GM12878 (cell line): ENCODE measurements at regions not wholly inside any gene's neighbourhood (a gene's known extent, or its start where the extent isn't known, plus 50 kb on each side); places are given as distances from the start of the nearest gene placed in this dataset.

ENCODE experiments used
- ATAC-seq: fragments of 200-7000 bp; cut with Tn5 transposase; 3 replicates; pipeline ENCODE4 v1.9.1; 2020; ENCODE audit warnings: mild to moderate bottlenecking, moderate library complexity
- BruUV-seq: library from RNA; stranded (reverse); fragments of 400-500 nt; replicated peaks from 2 replicates; lab custom pipeline; 2021; lab: Mats Ljungman, UMichigan
- CTCF ChIA-PET: fragments of 300-600 bp; sonication (Branson Sonifier 250); formaldehyde crosslinking; extraction: SDS; loops from one replicate; lab custom pipeline; 2021; ENCODE audit warnings: inconsistent platforms; lab: Yijun Ruan, JAX
- POLR2A ChIA-PET: fragments of 350-600 bp; formaldehyde crosslinking; extraction: SDS; loops from one replicate; lab custom pipeline; 2021; ENCODE audit warnings: inconsistent platforms; lab: Charles Lee
- RAD21 ChIA-PET: fragments of 300-600 bp; sonication (Branson Sonifier 250); formaldehyde crosslinking; loops from one replicate; lab custom pipeline; 2023; ENCODE audit warnings: antibody characterized with exemption; ENCODE audit not compliant: unreplicated experiment; lab: Charles Lee
- SMC1A ChIA-PET: fragments of 300-600 bp; sonication (Branson Sonifier 250); formaldehyde crosslinking; loops from one replicate; lab custom pipeline; 2023; ENCODE audit not compliant: unreplicated experiment, uncharacterized antibody; lab: Charles Lee
- DNase-seq: peaks from one replicate; pipeline ENCODE4 v3.0.0-alpha.2; 2011; ENCODE audit warnings: low read depth, low spot score
- FAIRE-seq: peaks from 3 replicates; lab custom pipeline; 2011; peaks lifted over from hg19 to GRCh38; lab: Jason Lieb, UNC
- H2AFZ ChIP-seq: 2 replicates; pipeline ENCODE4 v1.6.0; 2011; ENCODE audit warnings: low read depth, low read length, control low read depth; ENCODE audit not compliant: control insufficient read depth
- H3K27ac ChIP-seq: 2 replicates; pipeline ENCODE4 v1.5.1; 2011; ENCODE audit warnings: control low read depth; ENCODE audit not compliant: control insufficient read depth, insufficient read depth
- H3K27me3 ChIP-seq, 2 experiments: replicated peaks in 1 of 2; 2 replicates each; pipeline versions ENCODE4 v1.6.0 to v1.6.1; 2011; ENCODE audit warnings: low read length in 1 of 2; ENCODE audit not compliant: control insufficient read depth in 2 of 2, insufficient read depth in 2 of 2
- H3K36me3 ChIP-seq, 2 experiments: 2 replicates each; pipeline ENCODE4 v1.5.1; 2011; ENCODE audit warnings: low read length in 1 of 2; ENCODE audit not compliant: control insufficient read depth in 2 of 2, insufficient read depth in 2 of 2
- H3K4me1 ChIP-seq: 2 replicates; pipeline ENCODE4 v1.6.1; 2011; ENCODE audit warnings: mild to moderate bottlenecking, low read length, moderate library complexity, mixed read lengths; ENCODE audit not compliant: control insufficient read depth, insufficient read depth
- H3K4me2 ChIP-seq: 2 replicates; pipeline ENCODE4 v1.6.0; 2011; ENCODE audit warnings: control low read depth; ENCODE audit not compliant: control insufficient read depth, insufficient read depth
- H3K4me3 ChIP-seq: fragments of 200-600 bp; sonication (generic); 2 replicates; pipeline ENCODE4 v1.5.1; 2016
- H3K79me2 ChIP-seq: 2 replicates; pipeline ENCODE4 v1.6.0; 2011; ENCODE audit warnings: low read length; ENCODE audit not compliant: control insufficient read depth, insufficient read depth
- H3K9ac ChIP-seq: 2 replicates; pipeline ENCODE4 v1.8.0; 2011; ENCODE audit warnings: low read length, control low read depth, mixed read lengths; ENCODE audit not compliant: control insufficient read depth, insufficient read depth
- H3K9me3 ChIP-seq: replicated peaks from 3 replicates; pipeline ENCODE4 v1.5.1; 2011; ENCODE audit warnings: mild to moderate bottlenecking, low read length; ENCODE audit not compliant: control insufficient read depth, insufficient read depth
- H4K20me1 ChIP-seq: 2 replicates; pipeline ENCODE4 v1.6.0; 2011; ENCODE audit not compliant: control insufficient read depth, insufficient read depth
- CREM ChIP-seq: IDR thresholded peaks from 2 replicates; pipeline ENCODE4 v1.6.1; 2014; ENCODE audit warnings: antibody characterized with exemption, low read depth
- POU2F2 ChIP-seq: IDR thresholded peaks from 3 replicates; pipeline ENCODE4 v1.6.1; 2011; ENCODE audit warnings: low read depth, mild to moderate bottlenecking, low read length, borderline replicate concordance
- RBBP5 ChIP-seq: fragments of 200-600 bp; sonication (generic); conservative IDR thresholded peaks from 2 replicates; pipeline ENCODE4 v1.6.1; 2016
- SMC3 ChIP-seq: IDR thresholded peaks from 2 replicates; pipeline ENCODE4 v1.6.1; 2011; ENCODE audit warnings: low read length, improper control_type of control experiment, borderline replicate concordance
- WGBS: methylation state at CpG from one replicate; pipeline ENCODE4 v1.1.6; 2016; ENCODE audit warnings: low lambda C conversion rate; ENCODE audit not compliant: insufficient replicate concordance, insufficient coverage; ENCODE audit errors: missing lambda C conversion rate; 5-methylcytosine and 5-hydroxymethylcytosine counted together
- in situ Hi-C: fragments of 300-500 bp; cut with MboI; formaldehyde crosslinking; loops from 9 replicates; pipeline ENCODE4 v1.14.3; 2018; ENCODE audit warnings: mixed read lengths
- intact Hi-C: fragments of 100-400 bp; cut with micrococcal nuclease; formaldehyde crosslinking; loops from one replicate; pipeline ENCODE4 v1.14.2; 2022; ENCODE audit not compliant: unreplicated experiment
- TF ChIP-seq, protein P1 (sequence below): IDR thresholded peaks from 2 replicates; pipeline ENCODE4 v1.6.1; 2012; ENCODE audit warnings: improper control_type of control experiment, low read depth, low read length; ENCODE audit not compliant: insufficient replicate concordance
- TF ChIP-seq, protein P2 (sequence below): fragments of 450-650 bp; formaldehyde crosslinking; IDR thresholded peaks from 2 replicates; pipeline ENCODE4 v1.5.0; 2022; ENCODE audit warnings: mild to moderate bottlenecking, missing genetic modification characterization
- TF ChIP-seq, protein P3 (sequence below): fragments of 150-350 bp; IDR thresholded peaks from 2 replicates; pipeline ENCODE4 v1.6.1; 2014; ENCODE audit warnings: mild to moderate bottlenecking, low read depth, low read length
- TF ChIP-seq, protein P4 (sequence below): fragments of 150-350 bp; IDR thresholded peaks from 2 replicates; pipeline ENCODE4 v1.6.1; 2016; ENCODE audit warnings: low read depth, low read length
- TF ChIP-seq, protein P5 (sequence below): fragments of 450-650 bp; IDR thresholded peaks from 2 replicates; pipeline ENCODE4 v1.6.1; 2014; ENCODE audit warnings: mild to moderate bottlenecking

DNA sequence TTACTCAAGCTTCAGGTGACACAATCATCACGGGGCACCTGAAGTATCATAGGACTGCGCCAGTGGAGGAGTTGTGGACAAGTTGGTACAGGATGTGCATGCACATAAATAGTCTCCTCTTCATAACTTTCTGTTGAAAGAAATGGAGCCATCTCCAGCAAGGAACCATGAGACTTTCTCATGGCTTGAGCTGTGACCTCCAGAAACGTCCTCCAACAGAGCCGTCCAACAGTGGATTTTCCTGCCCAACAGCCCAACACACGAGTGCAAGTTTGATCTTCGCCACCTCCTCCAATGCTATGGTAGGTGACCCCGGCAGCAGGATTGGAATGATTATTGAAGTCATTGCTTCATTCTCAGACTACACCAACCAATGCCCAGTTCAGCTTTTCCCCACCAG is 105.1 kb upstream of the ZNF507 start:
- SMC1A ChIA-PET, result no interaction called here
- no peak for FAIRE-seq
- BruUV-seq, result no TSS peak
- no peak for TF ChIP-seq POU2F2
- TF ChIP-seq, protein P1, sequence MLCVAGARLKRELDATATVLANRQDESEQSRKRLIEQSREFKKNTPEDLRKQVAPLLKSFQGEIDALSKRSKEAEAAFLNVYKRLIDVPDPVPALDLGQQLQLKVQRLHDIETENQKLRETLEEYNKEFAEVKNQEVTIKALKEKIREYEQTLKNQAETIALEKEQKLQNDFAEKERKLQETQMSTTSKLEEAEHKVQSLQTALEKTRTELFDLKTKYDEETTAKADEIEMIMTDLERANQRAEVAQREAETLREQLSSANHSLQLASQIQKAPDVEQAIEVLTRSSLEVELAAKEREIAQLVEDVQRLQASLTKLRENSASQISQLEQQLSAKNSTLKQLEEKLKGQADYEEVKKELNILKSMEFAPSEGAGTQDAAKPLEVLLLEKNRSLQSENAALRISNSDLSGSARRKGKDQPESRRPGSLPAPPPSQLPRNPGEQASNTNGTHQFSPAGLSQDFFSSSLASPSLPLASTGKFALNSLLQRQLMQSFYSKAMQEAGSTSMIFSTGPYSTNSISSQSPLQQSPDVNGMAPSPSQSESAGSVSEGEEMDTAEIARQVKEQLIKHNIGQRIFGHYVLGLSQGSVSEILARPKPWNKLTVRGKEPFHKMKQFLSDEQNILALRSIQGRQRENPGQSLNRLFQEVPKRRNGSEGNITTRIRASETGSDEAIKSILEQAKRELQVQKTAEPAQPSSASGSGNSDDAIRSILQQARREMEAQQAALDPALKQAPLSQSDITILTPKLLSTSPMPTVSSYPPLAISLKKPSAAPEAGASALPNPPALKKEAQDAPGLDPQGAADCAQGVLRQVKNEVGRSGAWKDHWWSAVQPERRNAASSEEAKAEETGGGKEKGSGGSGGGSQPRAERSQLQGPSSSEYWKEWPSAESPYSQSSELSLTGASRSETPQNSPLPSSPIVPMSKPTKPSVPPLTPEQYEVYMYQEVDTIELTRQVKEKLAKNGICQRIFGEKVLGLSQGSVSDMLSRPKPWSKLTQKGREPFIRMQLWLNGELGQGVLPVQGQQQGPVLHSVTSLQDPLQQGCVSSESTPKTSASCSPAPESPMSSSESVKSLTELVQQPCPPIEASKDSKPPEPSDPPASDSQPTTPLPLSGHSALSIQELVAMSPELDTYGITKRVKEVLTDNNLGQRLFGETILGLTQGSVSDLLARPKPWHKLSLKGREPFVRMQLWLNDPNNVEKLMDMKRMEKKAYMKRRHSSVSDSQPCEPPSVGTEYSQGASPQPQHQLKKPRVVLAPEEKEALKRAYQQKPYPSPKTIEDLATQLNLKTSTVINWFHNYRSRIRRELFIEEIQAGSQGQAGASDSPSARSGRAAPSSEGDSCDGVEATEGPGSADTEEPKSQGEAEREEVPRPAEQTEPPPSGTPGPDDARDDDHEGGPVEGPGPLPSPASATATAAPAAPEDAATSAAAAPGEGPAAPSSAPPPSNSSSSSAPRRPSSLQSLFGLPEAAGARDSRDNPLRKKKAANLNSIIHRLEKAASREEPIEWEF, result no peak
- TF ChIP-seq, protein P2, sequence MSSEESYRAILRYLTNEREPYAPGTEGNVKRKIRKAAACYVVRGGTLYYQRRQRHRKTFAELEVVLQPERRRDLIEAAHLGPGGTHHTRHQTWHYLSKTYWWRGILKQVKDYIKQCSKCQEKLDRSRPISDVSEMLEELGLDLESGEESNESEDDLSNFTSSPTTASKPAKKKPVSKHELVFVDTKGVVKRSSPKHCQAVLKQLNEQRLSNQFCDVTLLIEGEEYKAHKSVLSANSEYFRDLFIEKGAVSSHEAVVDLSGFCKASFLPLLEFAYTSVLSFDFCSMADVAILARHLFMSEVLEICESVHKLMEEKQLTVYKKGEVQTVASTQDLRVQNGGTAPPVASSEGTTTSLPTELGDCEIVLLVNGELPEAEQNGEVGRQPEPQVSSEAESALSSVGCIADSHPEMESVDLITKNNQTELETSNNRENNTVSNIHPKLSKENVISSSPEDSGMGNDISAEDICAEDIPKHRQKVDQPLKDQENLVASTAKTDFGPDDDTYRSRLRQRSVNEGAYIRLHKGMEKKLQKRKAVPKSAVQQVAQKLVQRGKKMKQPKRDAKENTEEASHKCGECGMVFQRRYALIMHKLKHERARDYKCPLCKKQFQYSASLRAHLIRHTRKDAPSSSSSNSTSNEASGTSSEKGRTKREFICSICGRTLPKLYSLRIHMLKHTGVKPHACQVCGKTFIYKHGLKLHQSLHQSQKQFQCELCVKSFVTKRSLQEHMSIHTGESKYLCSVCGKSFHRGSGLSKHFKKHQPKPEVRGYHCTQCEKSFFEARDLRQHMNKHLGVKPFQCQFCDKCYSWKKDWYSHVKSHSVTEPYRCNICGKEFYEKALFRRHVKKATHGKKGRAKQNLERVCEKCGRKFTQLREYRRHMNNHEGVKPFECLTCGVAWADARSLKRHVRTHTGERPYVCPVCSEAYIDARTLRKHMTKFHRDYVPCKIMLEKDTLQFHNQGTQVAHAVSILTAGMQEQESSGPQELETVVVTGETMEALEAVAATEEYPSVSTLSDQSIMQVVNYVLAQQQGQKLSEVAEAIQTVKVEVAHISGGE, result no peak
- TF ChIP-seq, protein P3, sequence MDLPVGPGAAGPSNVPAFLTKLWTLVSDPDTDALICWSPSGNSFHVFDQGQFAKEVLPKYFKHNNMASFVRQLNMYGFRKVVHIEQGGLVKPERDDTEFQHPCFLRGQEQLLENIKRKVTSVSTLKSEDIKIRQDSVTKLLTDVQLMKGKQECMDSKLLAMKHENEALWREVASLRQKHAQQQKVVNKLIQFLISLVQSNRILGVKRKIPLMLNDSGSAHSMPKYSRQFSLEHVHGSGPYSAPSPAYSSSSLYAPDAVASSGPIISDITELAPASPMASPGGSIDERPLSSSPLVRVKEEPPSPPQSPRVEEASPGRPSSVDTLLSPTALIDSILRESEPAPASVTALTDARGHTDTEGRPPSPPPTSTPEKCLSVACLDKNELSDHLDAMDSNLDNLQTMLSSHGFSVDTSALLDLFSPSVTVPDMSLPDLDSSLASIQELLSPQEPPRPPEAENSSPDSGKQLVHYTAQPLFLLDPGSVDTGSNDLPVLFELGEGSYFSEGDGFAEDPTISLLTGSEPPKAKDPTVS, result no peak
- TF ChIP-seq, protein P4, sequence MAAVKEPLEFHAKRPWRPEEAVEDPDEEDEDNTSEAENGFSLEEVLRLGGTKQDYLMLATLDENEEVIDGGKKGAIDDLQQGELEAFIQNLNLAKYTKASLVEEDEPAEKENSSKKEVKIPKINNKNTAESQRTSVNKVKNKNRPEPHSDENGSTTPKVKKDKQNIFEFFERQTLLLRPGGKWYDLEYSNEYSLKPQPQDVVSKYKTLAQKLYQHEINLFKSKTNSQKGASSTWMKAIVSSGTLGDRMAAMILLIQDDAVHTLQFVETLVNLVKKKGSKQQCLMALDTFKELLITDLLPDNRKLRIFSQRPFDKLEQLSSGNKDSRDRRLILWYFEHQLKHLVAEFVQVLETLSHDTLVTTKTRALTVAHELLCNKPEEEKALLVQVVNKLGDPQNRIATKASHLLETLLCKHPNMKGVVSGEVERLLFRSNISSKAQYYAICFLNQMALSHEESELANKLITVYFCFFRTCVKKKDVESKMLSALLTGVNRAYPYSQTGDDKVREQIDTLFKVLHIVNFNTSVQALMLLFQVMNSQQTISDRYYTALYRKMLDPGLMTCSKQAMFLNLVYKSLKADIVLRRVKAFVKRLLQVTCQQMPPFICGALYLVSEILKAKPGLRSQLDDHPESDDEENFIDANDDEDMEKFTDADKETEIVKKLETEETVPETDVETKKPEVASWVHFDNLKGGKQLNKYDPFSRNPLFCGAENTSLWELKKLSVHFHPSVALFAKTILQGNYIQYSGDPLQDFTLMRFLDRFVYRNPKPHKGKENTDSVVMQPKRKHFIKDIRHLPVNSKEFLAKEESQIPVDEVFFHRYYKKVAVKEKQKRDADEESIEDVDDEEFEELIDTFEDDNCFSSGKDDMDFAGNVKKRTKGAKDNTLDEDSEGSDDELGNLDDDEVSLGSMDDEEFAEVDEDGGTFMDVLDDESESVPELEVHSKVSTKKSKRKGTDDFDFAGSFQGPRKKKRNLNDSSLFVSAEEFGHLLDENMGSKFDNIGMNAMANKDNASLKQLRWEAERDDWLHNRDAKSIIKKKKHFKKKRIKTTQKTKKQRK, result no peak
- TF ChIP-seq, protein P5, sequence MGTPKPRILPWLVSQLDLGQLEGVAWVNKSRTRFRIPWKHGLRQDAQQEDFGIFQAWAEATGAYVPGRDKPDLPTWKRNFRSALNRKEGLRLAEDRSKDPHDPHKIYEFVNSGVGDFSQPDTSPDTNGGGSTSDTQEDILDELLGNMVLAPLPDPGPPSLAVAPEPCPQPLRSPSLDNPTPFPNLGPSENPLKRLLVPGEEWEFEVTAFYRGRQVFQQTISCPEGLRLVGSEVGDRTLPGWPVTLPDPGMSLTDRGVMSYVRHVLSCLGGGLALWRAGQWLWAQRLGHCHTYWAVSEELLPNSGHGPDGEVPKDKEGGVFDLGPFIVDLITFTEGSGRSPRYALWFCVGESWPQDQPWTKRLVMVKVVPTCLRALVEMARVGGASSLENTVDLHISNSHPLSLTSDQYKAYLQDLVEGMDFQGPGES, result no peak
- TF ChIP-seq CREM, result no peak
- TF ChIP-seq SMC3, result no peak
- TF ChIP-seq RBBP5, result no peak

More for the DNA sequence above, 105.1 kb upstream of the ZNF507 start:
- Histone ChIP-seq H3K27me3 (no peaks in the 10 kb centered on the region), H3K4me3 (no peak overlapping the region), H2AFZ (no peak overlapping the region), H3K4me1 (no peaks in the 10 kb centered on the region), H3K27ac (no peak overlapping the region), H3K79me2 (no peaks in the 10 kb centered on the region), H3K36me3 (no peaks in the 10 kb centered on the region), H3K9ac (no peak overlapping the region), H3K4me2 (no peak overlapping the region), H3K9me3 (no peaks in the 10 kb centered on the region), H4K20me1 (no peaks in the 10 kb centered on the region)
- ATAC-seq, result no peak
- no peak for DNase-seq
- RAD21 ChIA-PET, result no interaction called here
- CTCF ChIA-PET, result interaction anchor here (0.6 kb wide), 1 partner anchor 17 kb away, joined by 3 read pairs; no protein-coding TSS in a partner anchor
- POLR2A ChIA-PET, result no interaction called here
- intact Hi-C loops (no loop called here), in situ Hi-C loops (no loop called here)
- 48% methylated on average over 7 of the region's 7 CpGs for WGBS
